ENCODE measurements at regions not wholly inside any gene's neighbourhood (a gene's known extent, or its start where the extent isn't known, plus 50 kb on each side); places are given as distances from the start of the nearest gene placed in this dataset.
"Not testable (repeated sequence)": the region's sequence is repeated elsewhere in the genome, so short reads cannot be mapped to it uniquely, and the experiment has no call there.

DNA sequence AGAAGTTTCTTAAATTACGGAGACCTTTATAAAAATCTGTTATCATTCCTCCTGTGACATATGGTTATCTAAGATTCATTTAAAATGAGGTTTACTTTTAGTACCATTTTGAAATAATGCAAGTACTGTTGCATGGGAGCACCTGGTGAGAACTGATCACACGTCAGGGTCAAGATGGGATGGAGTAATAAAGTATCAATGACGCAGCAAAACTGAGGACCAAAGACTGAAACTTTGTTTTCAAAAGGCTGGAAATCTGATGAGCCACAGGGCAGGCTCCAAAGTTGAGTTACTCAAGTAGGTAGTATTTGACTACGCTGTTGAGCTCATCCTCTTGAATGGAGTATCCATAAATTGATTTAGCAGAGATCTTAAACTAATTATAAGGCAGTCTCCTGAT is 411.9 kb upstream of the ZNF804A start:
- FAIRE-seq (no peak), DNase-seq (ENCODE audit: low spot score) (no peak)

DNA sequence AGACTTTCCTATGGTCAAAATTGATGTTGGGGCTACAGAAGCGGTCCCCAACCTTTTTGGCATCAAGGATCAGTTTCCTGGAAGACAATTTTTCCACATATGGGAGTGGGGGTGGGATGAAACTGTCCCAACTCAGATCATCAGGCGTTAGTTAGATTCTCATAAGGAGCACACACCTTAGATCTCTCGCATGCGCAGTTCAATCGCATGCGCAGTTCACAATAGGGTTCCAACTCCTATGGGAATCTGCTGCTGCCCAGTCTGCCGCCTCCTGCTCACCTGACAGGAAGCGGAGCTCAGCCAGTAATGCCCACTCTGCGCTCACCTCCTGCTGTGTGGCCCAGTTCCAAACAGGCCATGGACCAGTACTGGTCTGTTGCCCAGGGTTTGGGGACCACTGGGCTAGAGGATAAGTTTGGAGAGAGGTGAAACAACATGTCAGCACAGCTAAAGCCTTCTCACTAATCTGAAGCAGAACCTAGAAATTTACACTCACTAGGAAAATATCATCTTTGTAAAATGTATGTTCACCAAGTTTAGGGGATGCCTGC is 410.8 kb upstream of the ZNF804A start:
- DNase-seq (ENCODE audit: low spot score): no peak
- FAIRE-seq: no peak

DNA sequence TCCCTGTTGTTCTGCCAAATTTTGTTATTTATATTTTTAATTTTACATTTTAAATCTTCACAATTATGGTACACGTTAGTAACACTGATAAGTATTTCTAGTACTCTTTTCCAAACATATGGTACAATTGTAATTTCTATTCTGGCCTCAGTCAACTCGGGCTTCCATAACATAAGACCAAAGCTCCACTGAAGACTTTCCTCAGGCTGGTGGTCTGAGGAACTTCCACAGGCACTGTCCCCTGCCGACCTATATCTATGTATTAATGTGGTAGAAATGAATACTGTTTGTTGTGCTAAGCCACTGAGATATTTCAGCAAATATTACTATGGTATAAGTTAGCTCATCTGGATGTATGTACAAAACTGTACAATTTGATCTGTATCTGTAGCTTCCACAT is 407.6 kb upstream of the ZNF804A start:
- DNase-seq (ENCODE audit: low spot score): no peak
- no peak for FAIRE-seq

DNA sequence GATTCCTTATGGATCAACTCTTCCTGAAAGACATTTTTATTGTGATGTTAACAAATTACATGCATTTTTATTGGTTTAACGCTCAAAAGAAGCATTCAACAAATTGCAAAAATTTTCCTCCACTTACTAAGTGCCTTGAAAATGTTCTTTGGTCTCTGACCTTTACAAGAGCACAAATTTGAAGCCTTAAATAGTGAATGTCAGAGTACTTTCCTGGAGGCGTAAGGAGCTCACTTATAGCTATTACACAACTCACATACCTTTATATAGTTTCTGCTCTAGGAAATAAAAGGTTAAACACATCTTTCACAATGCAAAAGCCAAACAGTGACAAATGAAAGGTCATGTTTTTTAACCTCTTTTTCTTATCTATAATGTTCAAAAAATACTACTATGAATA is 405.7 kb upstream of the ZNF804A start:
- DNase-seq (ENCODE audit: low spot score) (no peak), FAIRE-seq (no peak)

DNA sequence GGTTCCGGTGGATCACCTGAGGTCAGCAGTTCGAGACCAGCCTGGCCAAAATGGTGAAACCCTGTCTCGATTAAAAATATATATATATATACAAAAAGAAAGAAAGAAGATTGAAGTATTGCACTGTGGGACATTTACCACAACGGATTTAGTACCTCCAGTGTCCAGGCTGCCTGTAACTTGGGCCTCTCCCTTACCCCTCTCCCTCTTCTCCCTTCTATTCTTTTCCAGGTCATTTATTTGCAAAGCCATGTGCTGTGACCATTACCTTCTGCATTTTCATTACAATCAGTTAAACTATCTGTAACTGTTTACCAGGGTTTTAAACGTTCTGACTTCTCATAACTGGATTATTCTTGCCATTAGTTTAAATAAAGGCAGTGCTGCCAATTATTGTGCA is 400.9 kb upstream of the ZNF804A start:
- DNase-seq (ENCODE audit: low spot score) (no peak), FAIRE-seq (no peak)

DNA sequence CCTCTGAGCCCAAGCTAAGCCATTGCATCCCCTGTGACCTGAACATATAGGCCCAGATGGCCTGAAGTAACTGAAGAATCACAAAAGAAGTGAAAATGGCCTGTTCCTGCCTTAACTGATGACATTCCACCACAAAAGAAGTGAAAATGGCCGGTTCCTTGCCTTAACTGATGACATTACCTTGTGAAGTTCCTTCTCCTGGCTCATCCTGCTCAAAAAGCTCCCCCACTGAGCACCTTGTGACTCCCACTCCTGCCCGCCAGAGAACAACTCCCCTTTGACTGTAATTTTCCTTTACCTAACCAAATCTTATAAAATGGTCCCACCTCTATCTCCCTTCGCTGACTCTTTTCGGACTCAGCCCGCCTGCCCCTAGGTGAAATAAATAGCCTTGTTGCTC is 399.5 kb upstream of the ZNF804A start:
- not testable (repeated sequence) for DNase-seq (ENCODE audit: low spot score); FAIRE-seq

DNA sequence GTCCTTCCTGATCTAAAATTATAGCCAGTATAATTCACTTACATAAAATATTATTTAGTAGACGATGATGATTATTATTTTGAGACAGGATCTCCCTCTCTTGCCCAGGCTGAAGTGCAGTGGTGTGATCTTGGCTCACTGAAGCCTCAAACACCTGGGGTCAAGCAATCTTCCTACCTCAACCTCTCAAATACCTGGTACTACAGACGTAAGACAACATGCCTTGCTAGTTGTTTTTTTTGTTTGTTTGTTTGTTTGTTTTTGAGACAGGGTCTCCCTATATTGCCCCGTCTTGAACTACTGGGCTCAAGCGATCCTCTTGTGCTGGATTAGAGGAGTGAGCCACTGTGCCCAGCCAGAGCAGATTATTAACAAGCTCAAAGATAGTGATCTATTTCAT is 399.1 kb upstream of the ZNF804A start:
- DNase-seq (ENCODE audit: low spot score): no peak
- FAIRE-seq: no peak

DNA sequence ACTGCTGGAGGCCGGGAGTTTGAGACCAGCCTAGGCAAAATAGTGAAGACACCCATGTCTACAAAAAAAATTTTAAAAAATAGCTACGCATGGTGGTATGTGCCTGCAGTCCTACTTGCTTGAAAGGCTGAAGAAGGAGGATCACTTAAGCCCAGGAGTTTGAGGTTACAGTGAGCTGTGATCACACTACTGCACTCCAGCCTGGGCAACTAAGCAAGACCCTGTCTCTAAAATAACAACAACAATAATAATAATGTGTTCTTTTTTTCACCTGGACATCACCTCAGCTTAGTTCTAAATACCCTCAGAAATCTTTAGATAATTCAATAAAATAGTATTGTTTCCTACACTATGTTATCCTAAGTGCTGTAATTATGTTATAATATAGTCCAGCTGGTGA is 397.1 kb upstream of the ZNF804A start:
- DNase-seq (ENCODE audit: low spot score): no peak
- no peak for FAIRE-seq

DNA sequence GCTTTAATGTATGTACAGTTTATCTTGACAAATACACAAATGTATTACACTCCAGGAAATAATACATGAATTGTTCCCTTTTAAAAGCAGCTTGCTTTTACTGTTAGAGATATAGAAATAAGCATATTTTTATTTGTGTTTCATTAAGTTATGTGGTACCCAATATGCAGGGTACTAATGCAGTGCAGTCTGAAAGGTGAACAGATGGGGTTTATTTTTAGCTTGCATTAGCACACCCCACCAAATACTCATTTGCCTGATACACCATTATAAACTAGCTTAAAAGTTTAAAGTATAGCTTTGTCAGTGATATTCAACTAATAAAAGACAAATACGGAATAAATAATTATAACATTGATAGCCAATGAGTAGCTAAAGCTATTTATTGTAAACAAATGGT is 394.7 kb upstream of the ZNF804A start:
- DNase-seq (ENCODE audit: low spot score) (no peak), FAIRE-seq (no peak)

DNA sequence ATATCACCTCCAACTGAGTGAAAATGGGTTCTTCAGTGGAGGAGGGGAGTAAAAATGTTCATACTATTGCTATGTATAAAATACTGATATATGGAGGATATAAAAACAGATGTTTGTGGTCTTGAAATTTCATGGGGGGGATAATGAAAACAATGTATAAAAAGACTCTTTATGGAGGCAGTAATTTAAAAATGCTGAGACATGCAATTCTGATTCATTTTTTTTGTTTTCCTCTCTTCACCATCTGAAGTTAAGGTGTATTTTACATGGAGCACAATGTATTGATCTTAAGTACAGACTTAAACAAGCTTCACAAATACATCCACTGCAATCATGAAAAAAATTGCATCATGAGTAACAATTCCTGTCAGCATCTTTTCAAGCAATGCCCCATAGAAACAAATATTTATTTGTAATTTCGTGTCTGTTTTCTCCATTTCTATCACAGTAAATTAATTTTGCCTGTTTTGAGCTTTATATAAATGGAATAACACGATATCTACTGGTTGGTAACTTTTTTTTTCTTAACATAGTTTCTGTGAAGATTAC is 393.2 kb upstream of the ZNF804A start:
- no peak for FAIRE-seq
- no peak for DNase-seq (ENCODE audit: low spot score)

DNA sequence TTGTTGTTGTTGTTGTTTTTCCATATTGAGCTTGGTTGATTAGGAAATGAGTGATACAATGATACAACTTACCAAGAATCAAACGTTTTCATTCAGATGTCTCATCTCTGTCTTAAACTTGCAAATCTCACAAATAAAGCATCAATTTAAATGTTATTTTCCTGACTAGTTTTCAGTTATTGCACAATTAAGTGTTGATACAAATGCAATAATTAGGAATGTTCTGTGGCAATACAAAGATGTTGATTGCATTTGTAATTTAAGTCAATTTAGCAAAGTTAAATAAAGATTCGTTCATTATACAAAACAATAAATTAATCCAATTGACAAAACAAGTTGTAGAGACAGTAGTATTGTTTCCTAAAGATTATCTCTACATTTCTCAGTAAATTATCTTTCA is 392.3 kb upstream of the ZNF804A start:
- DNase-seq (ENCODE audit: low spot score) (no peak), FAIRE-seq (no peak)

DNA sequence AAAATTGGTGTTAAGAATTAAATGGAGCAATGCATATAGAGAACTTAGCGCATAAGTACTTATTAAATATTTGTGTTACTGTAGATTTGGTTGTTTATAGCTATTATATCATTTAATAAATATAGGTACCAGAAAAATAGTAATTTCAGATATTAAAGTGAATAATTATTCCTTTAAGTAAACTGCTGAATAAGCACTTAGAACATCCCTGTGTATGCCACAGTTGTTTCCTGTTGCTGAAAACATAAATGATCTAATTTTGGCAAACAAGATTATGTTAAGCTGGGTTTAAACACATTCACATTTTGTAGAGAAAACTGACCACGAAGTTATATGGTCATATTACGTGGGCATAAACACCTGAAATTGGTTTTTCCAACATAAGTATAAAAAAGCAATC is 388.0 kb upstream of the ZNF804A start:
- FAIRE-seq (no peak), DNase-seq (ENCODE audit: low spot score) (no peak)

DNA sequence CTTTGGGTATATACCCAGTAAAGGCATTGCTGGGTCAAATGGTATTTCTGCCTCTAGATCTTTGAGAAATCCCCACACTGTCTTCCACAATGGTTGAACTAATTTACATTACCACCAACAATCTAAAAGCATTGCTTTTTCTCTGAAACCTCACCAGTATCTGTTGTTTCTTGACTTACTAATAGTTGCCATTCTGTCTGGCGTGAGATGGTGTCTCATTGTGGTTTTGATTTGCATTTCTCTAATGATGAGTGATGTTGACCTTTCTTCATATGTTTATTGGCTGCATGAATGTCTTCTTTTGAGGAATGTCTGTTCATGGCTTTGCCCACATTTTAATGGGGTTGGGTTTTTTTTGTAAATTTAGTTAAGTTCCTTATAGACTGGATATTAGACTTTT is 382.6 kb upstream of the ZNF804A start:
- DNase-seq (ENCODE audit: low spot score) (no peak), FAIRE-seq (no peak)

DNA sequence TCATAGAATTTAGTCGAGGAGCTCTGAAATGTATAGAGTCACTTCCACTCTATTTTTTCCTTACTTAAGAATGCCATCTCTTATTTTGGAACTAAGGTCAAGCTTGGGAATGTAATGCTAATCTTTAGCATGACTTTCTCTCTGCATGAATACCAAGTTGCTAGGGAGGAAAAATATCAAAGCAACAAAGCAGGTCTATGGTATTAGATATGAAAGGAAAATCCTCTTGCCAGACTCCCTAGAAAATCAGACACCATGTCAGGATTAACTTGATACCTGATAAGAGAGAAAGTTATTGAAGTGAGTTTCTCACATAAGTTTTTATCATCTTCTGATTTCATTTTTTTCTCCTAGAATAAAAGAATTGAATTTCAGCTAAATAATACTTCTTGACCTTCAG is 341.7 kb upstream of the ZNF804A start:
- no peak for FAIRE-seq
- DNase-seq (ENCODE audit: low spot score): no peak

DNA sequence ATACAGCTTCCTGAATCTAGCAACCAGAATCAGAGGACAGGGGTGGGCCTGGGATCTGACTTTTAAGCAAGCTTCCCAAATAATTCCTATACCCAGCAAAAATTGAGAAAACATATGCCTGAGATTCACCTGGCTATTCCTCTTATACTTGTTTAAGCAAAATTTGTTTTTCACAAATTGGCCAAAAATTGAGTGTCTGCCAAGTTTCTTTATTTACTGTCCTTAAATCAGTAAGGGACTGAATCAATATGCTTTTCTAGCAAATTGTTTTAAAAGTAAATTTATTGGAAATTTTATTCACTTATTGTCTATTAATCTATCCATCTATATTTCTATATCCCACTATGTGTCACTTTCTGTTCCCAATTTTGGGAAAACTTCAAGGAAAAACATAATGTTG is 337.0 kb upstream of the ZNF804A start:
- no peak for FAIRE-seq
- DNase-seq (ENCODE audit: low spot score): no peak

DNA sequence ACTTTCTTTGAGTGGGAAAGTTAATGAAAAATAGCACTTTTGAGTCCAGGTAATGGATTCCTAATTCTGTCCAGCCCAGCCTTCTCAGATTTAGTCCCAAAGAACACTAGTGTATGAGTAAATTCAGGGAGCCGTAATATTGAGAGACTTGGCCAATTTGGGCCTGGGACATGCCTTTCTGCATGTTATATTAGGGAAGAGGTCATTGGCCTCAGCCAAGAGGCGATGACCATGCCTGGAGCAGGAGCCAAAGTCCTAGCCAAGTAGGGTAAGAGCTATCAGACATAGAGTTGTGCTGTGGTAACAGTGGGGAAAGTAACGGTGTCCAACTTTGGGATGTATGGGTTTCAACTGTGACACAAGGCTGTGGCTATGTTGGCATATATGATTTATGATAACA is 336.5 kb upstream of the ZNF804A start:
- FAIRE-seq (no peak), DNase-seq (ENCODE audit: low spot score) (no peak)

DNA sequence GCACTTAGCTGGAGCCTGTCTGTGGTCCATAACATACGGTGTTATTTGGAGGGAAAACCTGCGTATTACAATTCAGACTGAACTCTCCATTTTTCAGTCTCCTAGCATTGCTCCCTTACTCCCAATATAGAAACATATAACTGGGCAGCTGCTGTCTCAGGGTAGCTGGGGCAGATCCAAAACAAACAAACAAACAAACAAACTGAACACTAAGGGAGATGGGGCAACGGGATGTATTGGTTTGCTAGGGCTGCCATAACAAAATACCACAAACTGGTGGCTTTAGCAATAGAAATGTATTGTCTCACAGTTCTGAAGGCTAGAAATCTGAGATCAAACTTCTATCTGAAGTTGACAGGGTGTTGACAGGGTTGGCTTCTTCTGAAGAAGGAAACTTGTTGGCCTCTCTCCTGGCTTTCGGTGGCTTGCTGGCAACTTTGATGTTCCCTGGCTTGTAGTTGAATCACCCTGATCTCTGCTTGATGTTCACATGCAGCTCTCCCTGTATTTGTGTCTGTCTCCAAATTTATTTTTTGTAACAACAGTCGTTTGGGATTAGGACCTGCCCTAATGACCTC is 329.3 kb upstream of the ZNF804A start:
- FAIRE-seq (no peak), DNase-seq (ENCODE audit: low spot score) (no peak)

DNA sequence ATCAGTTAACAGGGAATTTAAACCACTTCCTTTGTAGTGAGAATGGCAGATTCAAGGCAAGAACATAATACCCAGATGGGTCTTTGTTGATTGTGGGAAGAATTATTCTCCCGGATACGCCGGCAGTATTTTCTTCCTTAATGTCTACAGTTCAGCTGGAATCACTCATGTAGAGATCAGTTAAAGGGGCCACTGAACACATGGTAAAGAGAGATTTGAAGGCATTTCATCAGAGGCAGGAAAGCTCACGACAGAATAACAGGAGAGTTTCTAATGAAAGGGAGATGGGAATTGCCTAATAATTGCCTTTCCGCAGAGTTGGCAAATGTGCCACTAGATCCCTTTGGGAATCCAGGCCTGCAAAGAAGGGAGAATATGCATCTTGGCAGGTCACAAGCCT is 327.7 kb upstream of the ZNF804A start:
- FAIRE-seq: no peak
- no peak for DNase-seq (ENCODE audit: low spot score)

DNA sequence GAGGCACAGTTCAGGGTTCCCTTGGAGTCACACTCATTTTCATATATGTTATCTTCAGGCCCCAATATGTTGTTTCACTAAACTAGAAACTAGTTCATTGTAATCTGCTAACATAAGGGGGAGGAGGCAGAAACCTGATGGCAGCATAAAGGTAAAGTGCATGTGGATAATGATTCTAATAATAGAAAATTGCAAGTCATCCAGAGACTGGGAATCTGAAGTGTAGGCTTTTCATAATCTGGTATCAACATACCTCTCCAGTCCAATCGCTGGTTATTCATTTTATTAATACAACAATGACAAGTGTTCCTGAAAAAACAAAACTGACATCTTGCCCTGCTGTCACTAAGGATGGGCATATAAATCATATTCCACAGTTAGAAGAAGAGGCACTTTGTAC is 326.3 kb upstream of the ZNF804A start:
- no peak for FAIRE-seq
- no peak for DNase-seq (ENCODE audit: low spot score)

DNA sequence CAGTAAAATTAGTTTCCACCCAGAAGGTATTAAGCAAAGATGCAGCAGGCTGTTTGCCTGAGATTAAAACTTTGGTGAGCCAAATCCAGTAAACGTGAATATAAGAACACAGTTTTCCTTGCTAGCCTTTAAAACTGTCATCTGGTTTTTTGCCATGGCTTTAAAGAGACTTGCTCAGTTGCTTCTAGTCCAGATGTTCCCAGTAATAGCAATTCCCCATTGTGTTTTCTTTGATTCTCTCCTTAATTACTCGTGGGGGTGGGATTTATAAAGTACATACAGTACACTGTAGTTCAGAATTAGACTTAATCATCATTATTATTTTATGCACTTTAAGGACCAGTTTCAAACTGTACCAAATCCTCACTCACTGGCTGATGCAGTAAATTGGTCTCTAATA is 303.5 kb upstream of the ZNF804A start:
- DNase-seq (ENCODE audit: low spot score) (no peak), FAIRE-seq (no peak)

DNA sequence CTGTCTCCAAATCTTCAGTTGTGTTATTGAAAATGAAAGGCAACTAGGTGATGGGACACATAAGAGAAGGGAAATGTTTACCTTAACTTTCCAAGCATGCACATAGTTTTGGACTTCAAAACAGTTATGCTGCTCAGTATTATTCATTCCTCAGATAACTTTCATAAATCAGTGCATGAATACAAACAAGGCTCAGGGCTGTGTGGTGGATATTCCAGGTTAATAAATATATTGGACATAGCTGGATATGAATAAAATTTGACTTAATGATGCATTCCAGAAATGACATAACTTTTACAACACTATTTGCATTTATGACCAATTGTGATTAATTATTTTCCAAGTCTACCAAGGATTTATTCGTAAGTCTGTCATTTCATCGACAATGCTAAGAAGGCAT is 301.2 kb upstream of the ZNF804A start:
- no peak for FAIRE-seq
- no peak for DNase-seq (ENCODE audit: low spot score)

DNA sequence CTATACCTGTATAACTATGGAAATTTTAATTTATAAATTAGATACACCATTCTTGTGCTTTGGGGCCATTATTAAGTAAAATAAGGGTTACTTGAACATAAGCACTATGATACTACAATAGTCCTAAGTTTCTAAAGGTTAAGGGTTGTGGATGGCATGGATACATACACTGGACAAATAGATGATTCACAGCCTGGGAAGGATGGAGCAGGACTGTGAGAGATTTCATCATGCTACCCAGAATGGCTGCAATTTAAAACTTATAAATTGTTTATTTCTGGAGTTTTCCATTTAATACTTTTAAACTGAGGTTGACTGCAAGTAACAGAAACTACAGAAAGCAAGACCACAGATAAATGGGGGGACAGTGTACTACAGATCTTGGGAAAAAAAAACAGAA is 295.8 kb upstream of the ZNF804A start:
- DNase-seq (ENCODE audit: low spot score) (no peak), FAIRE-seq (no peak)

DNA sequence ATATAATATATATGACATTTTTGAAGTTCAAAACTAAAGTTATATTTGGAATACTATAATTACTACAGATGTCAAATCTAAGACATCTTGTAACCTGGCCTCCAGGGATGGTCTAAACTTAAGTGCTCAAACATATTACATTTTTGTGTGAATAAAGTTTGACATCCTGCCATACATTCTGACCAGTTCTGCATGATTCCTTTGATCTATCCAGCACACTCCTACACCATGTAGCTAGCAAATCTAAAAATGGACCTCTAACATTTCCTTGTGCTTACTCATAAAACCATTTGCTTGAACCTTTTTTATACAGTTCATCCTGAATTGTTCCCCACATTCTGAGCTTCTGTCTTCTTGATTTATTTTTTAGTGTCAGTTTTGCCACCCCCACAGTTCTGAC is 294.3 kb upstream of the ZNF804A start:
- FAIRE-seq (no peak), DNase-seq (ENCODE audit: low spot score) (no peak)

DNA sequence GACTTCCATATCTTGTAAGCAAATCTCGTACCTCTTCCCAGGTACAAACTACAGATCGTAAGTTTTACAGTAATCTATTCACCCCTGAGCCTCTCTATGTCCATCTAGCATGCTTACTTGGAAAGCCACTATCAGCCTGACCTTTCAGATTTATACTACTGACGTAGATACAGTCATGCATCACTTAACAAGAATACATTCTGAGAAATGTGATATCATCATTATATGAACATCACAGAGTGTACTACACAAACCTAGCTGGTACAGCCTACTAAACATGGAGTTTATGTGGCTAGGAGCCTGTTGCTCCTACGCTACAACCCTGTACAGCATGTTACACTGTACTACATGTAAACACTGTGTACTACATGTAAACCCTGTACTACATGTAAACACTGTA is 293.2 kb upstream of the ZNF804A start:
- DNase-seq (ENCODE audit: low spot score): no peak
- FAIRE-seq: no peak

Measured in RCC 7860 (cell line).